ENCODE measurements at regions not wholly inside any gene's neighbourhood (a gene's known extent, or its start where the extent isn't known, plus 50 kb on each side); places are given as distances from the start of the nearest gene placed in this dataset.

DNA sequence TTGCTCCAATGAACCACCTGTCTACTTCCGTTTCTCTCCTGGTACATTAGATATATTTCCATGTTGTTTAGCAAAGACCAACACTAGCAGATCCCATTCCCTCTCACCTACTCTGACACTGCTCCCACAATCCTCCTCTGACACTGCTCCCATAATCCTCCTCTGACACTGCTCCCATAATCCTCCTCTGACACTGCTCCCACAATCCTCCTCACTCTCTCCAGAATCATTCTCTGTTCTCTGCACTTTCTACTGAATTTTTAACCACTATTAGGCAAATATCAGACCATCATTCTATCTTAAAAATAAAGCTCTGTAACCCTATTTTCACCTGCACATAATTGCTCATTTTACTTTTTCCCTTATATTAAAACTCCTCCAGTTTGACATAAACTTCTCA lies 578.5 kb upstream of the PCDH20 start:
- TF ChIP-seq CTCF (IDR thresholded peaks at IDR 0.05; ENCODE audit: insufficient read depth, low read length, poor library complexity, severe bottlenecking) = no peak
- TF ChIP-seq EZH2phosphoT487 (conservative IDR thresholded peaks at IDR 0.05; ENCODE audit: low read length) = no peak

All from SU-DHL-6 (cell line).